ENCODE measurements at regions not wholly inside any gene's neighbourhood (a gene's known extent, or its start where the extent isn't known, plus 50 kb on each side); places are given as distances from the start of the nearest gene placed in this dataset.
"Not testable (repeated sequence)": the region's sequence is repeated elsewhere in the genome, so short reads cannot be mapped to it uniquely, and the experiment has no call there.

DNA sequence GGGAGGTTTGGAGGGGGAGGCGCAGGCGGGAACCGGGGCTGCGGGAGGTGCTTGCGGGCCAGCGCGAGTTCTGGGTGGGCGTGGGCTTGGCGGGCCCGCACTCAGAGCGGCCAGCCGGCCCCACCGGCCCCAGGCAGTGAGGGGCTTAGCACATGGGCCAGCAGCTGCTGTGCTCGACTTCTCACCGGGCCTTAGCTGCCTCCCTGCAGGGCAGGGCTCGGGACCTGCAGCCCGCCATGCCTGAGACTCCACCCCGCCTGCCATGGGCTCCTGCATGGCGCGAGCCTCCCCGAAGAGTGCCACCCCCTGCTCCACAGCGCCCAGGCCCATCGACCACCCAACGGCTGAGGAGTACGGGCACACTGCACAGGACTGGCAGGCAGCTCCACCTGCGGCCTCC is 98.6 kb upstream of the IGF1R start:
- Mint-ChIP-seq H3K36me3 (peaks cover 0 to 7% (median 0%) of the 10 kb centered on the region in 5 donors), H3K27me3 (peaks cover 23 to 51% (median 39%) of the 10 kb centered on the region in 5 donors), H3K27ac (no peak overlapping the region), H3K4me1 (peaks cover 15 to 26% (median 22%) of the 10 kb centered on the region in 7 donors), H3K9me3 (peaks cover 0 to 8% (median 3%) of the 10 kb centered on the region in 11 donors), H3K4me3 (peak overlapping the region in 1 of 10 donors; percentile 90)
- DNase-seq: no peak
- no peaks in the 10 kb centered on the region for H3K27me3 ChIP-seq (ENCODE audit: control insufficient read depth in 2 of 2, insufficient read depth in 2 of 2, low read length in 2 of 2)
- H3K4me1 ChIP-seq (ENCODE audit: control insufficient read depth in 2 of 2, insufficient read depth in 2 of 2, low read length in 2 of 2): no peaks in the 10 kb centered on the region
- intact Hi-C loops (cut with micrococcal nuclease): no loop called here
- ATAC-seq: no peak
- POLR2A ChIA-PET: interaction anchor here (0.6 kb wide), 1 partner anchor 226 kb away, joined by 3 read pairs; no protein-coding TSS in a partner anchor
- no peak overlapping the region for H3K4me3 ChIP-seq (ENCODE audit: low read length)
- CTCF ChIA-PET: no interaction called here
- no peaks in the 10 kb centered on the region for H3K9me3 ChIP-seq (ENCODE audit: control insufficient read depth in 2 of 3, low read length in 3 of 3)
- no peaks in the 10 kb centered on the region for H3K36me3 ChIP-seq (ENCODE audit: control insufficient read depth in 2 of 3, insufficient read depth in 3 of 3, low read length in 3 of 3)
- no peak overlapping the region for H3K27ac ChIP-seq (ENCODE audit: low read depth, low read length)

DNA sequence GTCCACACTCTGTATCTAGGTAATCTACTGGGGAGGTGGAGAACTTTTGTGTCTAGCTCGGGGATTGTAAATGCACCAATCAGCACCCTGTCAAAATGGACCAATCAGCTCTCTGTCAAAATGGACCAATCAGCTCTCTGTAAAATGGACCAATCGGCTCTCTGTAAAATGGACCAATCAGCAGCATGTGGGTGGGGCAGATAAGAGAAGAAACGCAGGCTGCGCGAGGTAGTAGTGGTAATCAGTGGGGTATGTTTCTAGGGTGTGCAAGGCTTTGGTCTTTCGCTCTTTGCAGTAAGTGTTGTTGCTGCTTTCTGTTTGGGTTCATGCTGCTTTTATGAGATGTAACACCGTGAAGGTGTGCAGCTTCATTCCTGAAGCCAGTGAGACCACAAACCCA is 98.0 kb upstream of the IGF1R start:
- H3K36me3 Mint-ChIP-seq; H3K9me3 ChIP-seq (ENCODE audit: control insufficient read depth in 2 of 3, low read length in 3 of 3); H3K9me3 Mint-ChIP-seq; H3K4me3 ChIP-seq (ENCODE audit: low read length); H3K36me3 ChIP-seq (ENCODE audit: control insufficient read depth in 2 of 3, insufficient read depth in 3 of 3, low read length in 3 of 3); H3K27me3 ChIP-seq (ENCODE audit: control insufficient read depth in 2 of 2, insufficient read depth in 2 of 2, low read length in 2 of 2); H3K27ac ChIP-seq (ENCODE audit: low read depth, low read length); ATAC-seq; H3K4me1 ChIP-seq (ENCODE audit: control insufficient read depth in 2 of 2, insufficient read depth in 2 of 2, low read length in 2 of 2); intact Hi-C loops (cut with micrococcal nuclease); DNase-seq: not testable (repeated sequence)
- peak overlapping the region in 1 of 9 donors; percentile 43 for H3K27ac Mint-ChIP-seq
- CTCF ChIA-PET: interaction anchor here (0.6 kb wide), 1 partner anchor 336 kb away, joined by 3 read pairs; no protein-coding TSS in a partner anchor
- H3K4me1 Mint-ChIP-seq: peaks cover 15 to 26% (median 22%) of the 10 kb centered on the region in 7 donors
- POLR2A ChIA-PET: interaction anchor here (0.6 kb wide), 1 partner anchor 225 kb away, joined by 3 read pairs; no protein-coding TSS in a partner anchor
- H3K4me3 Mint-ChIP-seq: peak overlapping the region in 2 of 10 donors; percentile 42
- peaks cover 21 to 50% (median 36%) of the 10 kb centered on the region in 5 donors for H3K27me3 Mint-ChIP-seq

DNA sequence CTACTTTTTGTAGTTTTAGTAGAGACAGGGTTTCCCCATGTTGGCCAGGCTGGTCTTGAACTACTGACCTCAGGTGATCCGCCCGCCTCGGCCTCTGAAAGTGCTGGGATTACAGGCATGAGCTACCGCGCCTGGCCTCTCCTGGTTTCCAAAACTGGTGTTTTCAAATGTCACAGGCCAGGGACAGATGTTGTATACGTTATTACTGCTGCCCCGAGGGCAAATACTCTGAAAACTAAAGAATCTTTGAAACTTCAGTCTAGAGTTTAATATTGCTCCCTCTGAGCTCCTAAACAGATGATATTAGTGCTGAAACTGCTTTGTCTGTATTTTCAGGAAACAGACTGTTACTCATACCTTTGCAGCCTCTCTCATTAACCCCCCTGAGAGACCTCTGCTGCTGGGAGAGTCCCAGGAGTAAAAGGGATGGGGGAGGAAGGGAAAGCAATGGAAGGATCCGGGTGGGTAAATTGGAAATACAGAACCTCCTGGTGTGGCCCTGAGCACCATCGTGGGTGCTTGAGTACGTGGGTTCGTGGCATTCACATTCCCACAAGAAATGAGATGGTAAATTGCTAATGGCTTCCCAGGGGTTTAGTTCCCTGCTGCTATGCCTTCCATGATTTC is 96.3 kb upstream of the IGF1R start:
- no peak overlapping the region for H3K27ac ChIP-seq (ENCODE audit: low read depth, low read length)
- no peaks in the 10 kb centered on the region for H3K4me1 ChIP-seq (ENCODE audit: control insufficient read depth in 2 of 2, insufficient read depth in 2 of 2, low read length in 2 of 2)
- H3K4me3 Mint-ChIP-seq: no peak overlapping the region
- peaks cover 0 to 7% (median 0%) of the 10 kb centered on the region in 5 donors for H3K36me3 Mint-ChIP-seq
- ChIA-PET POLR2A (no interaction called here), CTCF (no interaction called here)
- DNase-seq: no peak
- no peak overlapping the region for H3K4me3 ChIP-seq (ENCODE audit: low read length)
- H3K4me1 Mint-ChIP-seq: peaks cover 14 to 22% (median 21%) of the 10 kb centered on the region in 7 donors
- no peaks in the 10 kb centered on the region for H3K9me3 ChIP-seq (ENCODE audit: control insufficient read depth in 2 of 3, low read length in 3 of 3)
- no peak overlapping the region for H3K27ac Mint-ChIP-seq
- peaks cover 0 to 8% (median 3%) of the 10 kb centered on the region in 11 donors for H3K9me3 Mint-ChIP-seq
- intact Hi-C loops (cut with micrococcal nuclease): no loop called here
- peaks cover 11 to 37% (median 22%) of the 10 kb centered on the region in 5 donors for H3K27me3 Mint-ChIP-seq
- H3K27me3 ChIP-seq (ENCODE audit: control insufficient read depth in 2 of 2, insufficient read depth in 2 of 2, low read length in 2 of 2): no peaks in the 10 kb centered on the region
- no peaks in the 10 kb centered on the region for H3K36me3 ChIP-seq (ENCODE audit: control insufficient read depth in 2 of 3, insufficient read depth in 3 of 3, low read length in 3 of 3)
- ATAC-seq: no peak

DNA sequence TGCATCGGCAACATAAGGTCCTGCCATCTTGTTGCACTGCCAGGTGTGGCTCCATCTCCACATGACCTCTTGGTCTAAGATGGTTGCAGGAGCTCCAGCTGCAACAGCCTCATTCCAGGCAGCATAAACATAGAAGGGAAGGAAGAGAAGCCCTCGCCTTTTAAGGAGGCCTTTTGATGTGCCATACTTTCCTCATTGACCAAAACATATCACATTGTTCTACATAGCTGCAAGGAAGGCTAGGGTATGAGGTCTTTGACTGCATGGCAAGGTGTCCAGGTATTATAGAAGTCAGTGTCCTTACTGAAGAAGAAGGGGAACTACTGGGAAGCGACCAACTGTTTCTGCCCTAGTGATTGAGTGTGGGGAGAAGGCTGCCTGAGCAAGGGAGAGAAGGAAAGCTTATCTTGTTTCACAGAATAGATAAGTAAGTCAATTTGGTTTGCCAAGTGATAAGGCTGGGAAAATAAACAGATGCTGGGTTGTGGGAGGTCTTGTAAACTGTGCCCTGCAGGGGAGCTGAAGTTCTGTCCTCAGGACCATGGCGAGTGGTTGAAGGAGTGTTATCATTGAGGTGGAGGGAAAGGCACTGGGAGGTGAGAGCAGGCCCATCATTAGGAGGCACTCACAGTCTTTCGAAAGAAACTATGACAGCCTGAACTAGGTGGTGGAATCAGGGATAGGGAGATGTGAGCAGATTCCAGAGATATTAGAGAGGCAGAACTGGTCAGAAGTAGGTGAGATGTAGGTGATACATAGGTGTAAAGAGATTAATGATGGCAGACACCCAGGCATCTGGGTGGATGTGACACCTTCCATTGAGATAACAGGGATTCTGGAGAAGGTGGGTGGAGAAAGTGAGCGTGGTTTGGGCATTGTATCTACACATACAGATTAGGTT is 93.8 kb upstream of the IGF1R start:
- peaks cover 0 to 7% (median 0%) of the 10 kb centered on the region in 5 donors for H3K36me3 Mint-ChIP-seq
- H3K9me3 ChIP-seq (ENCODE audit: control insufficient read depth in 2 of 3, low read length in 3 of 3): no peaks in the 10 kb centered on the region
- H3K27me3 Mint-ChIP-seq: peaks cover 0 to 19% (median 0%) of the 10 kb centered on the region in 5 donors
- POLR2A ChIA-PET: interaction anchor here (0.6 kb wide), 1 partner anchor 94 kb away, joined by 3 read pairs; no protein-coding TSS in a partner anchor
- H3K9me3 Mint-ChIP-seq: peaks cover 0 to 8% (median 3%) of the 10 kb centered on the region in 11 donors
- CTCF ChIA-PET: interaction anchor here (0.6 to 0.7 kb wide), 2 partner anchors 12 to 524 kb away, joined by 3 to 4 read pairs; no protein-coding TSS in a partner anchor
- DNase-seq (no peak), ATAC-seq (no peak)
- H3K4me1 Mint-ChIP-seq: no peaks in the 10 kb centered on the region
- no peaks in the 10 kb centered on the region for H3K4me1 ChIP-seq (ENCODE audit: control insufficient read depth in 2 of 2, insufficient read depth in 2 of 2, low read length in 2 of 2)
- intact Hi-C loops (cut with micrococcal nuclease): no loop called here
- H3K4me3 Mint-ChIP-seq: no peak overlapping the region
- no peak overlapping the region for H3K4me3 ChIP-seq (ENCODE audit: low read length)
- H3K27me3 ChIP-seq (ENCODE audit: control insufficient read depth in 2 of 2, insufficient read depth in 2 of 2, low read length in 2 of 2): no peaks in the 10 kb centered on the region
- H3K27ac Mint-ChIP-seq: no peak overlapping the region
- H3K36me3 ChIP-seq (ENCODE audit: control insufficient read depth in 2 of 3, insufficient read depth in 3 of 3, low read length in 3 of 3): no peaks in the 10 kb centered on the region
- no peak overlapping the region for H3K27ac ChIP-seq (ENCODE audit: low read depth, low read length)

DNA sequence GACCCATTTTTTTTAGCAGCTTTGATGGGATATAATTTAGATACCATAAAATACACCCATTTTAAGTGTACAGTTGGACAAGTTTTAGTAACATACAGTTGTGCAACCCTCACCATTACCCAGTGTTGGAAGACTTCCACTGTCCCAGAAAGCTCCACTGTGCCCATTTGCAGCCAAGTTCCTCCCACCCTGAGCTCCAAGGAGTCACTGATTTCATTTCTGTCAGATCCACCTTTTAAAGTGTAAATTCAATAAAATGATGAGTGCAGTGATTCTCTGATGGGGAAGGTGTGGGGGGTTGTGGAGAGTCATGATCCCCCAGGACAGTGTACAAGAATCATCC is 93.2 kb upstream of the IGF1R start:
- DNase-seq: no peak
- ChIA-PET CTCF (interaction anchor here (0.6 to 0.7 kb wide), 2 partner anchors 11 to 523 kb away, joined by 3 to 4 read pairs; no protein-coding TSS in a partner anchor), POLR2A (no interaction called here)
- Histone ChIP-seq H3K9me3 (ENCODE audit: control insufficient read depth in 2 of 3, low read length in 3 of 3) (no peaks in the 10 kb centered on the region), H3K36me3 (ENCODE audit: control insufficient read depth in 2 of 3, insufficient read depth in 3 of 3, low read length in 3 of 3) (no peaks in the 10 kb centered on the region), H3K27me3 (ENCODE audit: control insufficient read depth in 2 of 2, insufficient read depth in 2 of 2, low read length in 2 of 2) (no peaks in the 10 kb centered on the region), H3K27ac (ENCODE audit: low read depth, low read length) (no peak overlapping the region), H3K4me3 (ENCODE audit: low read length) (no peak overlapping the region), H3K4me1 (ENCODE audit: control insufficient read depth in 2 of 2, insufficient read depth in 2 of 2, low read length in 2 of 2) (no peaks in the 10 kb centered on the region)
- no peak overlapping the region for H3K27ac Mint-ChIP-seq
- intact Hi-C loops (cut with micrococcal nuclease): no loop called here
- H3K36me3 Mint-ChIP-seq: peaks cover 0 to 7% (median 0%) of the 10 kb centered on the region in 5 donors
- no peaks in the 10 kb centered on the region for H3K4me1 Mint-ChIP-seq
- no peak overlapping the region for H3K4me3 Mint-ChIP-seq
- H3K27me3 Mint-ChIP-seq: peaks cover 0 to 19% (median 0%) of the 10 kb centered on the region in 5 donors
- peaks cover 0 to 7% (median 2%) of the 10 kb centered on the region in 11 donors for H3K9me3 Mint-ChIP-seq
- ATAC-seq: no peak

DNA sequence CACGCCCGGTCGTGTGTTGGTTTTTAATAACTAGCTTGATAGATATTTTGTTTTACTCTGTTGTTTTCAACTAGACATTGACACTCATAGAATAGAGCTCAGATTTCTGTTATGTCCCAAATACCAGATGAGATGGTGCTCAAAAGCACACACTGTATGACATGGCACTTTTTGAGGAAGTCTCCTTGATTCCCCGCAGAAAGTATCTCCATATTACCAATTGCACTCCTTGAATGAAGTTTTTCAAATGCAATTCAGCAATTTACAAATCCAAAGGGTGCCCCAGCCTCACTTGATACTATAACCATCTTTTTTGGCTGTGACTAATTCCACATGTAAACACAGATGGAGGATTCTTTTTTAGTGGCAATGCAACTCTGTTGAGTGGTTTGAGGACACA is 92.0 kb upstream of the IGF1R start:
- intact Hi-C loops (cut with micrococcal nuclease): no loop called here
- ATAC-seq: no peak
- no peak overlapping the region for H3K27ac ChIP-seq (ENCODE audit: low read depth, low read length)
- CTCF ChIA-PET: no interaction called here
- H3K4me3 ChIP-seq (ENCODE audit: low read length): no peak overlapping the region
- Mint-ChIP-seq H3K27ac (no peak overlapping the region), H3K27me3 (peaks cover 0 to 14% (median 0%) of the 10 kb centered on the region in 5 donors), H3K9me3 (no peaks in the 10 kb centered on the region), H3K4me3 (no peak overlapping the region), H3K36me3 (no peaks in the 10 kb centered on the region), H3K4me1 (peaks cover 0 to 3% (median 2%) of the 10 kb centered on the region in 7 donors)
- POLR2A ChIA-PET: no interaction called here
- H3K9me3 ChIP-seq (ENCODE audit: control insufficient read depth in 2 of 3, low read length in 3 of 3): no peaks in the 10 kb centered on the region
- H3K27me3 ChIP-seq (ENCODE audit: control insufficient read depth in 2 of 2, insufficient read depth in 2 of 2, low read length in 2 of 2): no peaks in the 10 kb centered on the region
- no peaks in the 10 kb centered on the region for H3K4me1 ChIP-seq (ENCODE audit: control insufficient read depth in 2 of 2, insufficient read depth in 2 of 2, low read length in 2 of 2)
- no peaks in the 10 kb centered on the region for H3K36me3 ChIP-seq (ENCODE audit: control insufficient read depth in 2 of 3, insufficient read depth in 3 of 3, low read length in 3 of 3)
- no peak for DNase-seq
